ENCODE measurements at regions not wholly inside any gene's neighbourhood (a gene's known extent, or its start where the extent isn't known, plus 50 kb on each side); places are given as distances from the start of the nearest gene placed in this dataset.

GRCh38 chr15:31570591-31570990 is 244.0 kb downstream of the KLF13 start:
- peaks cover 8% of the 10 kb centered on the region for H3K36me3 Mint-ChIP-seq (ENCODE audit: low read depth)
- no peaks in the 10 kb centered on the region for H3K27me3 Mint-ChIP-seq (ENCODE audit: insufficient read depth)
- Histone ChIP-seq H3K36me3 (ENCODE audit: control insufficient read depth, insufficient read depth, low read length) (peaks cover 11% of the 10 kb centered on the region), H3K27me3 (ENCODE audit: control insufficient read depth, insufficient read depth, low read length, poor library complexity, severe bottlenecking) (no peaks in the 10 kb centered on the region), H3K9ac (ENCODE audit: extremely low read depth, low read length, poor library complexity, severe bottlenecking) (no peak overlapping the region), H3K4me1 (ENCODE audit: control insufficient read depth, insufficient read depth, low read length) (peaks cover under 1% of the 10 kb centered on the region), H3K9me3 (ENCODE audit: control insufficient read depth, low read length) (peaks cover 4% of the 10 kb centered on the region), H3K27ac (ENCODE audit: low read depth, low read length) (no peak overlapping the region), H3K4me3 (ENCODE audit: low read length) (no peak overlapping the region)
- H3K27ac Mint-ChIP-seq, result no peak overlapping the region
- H3K4me3 Mint-ChIP-seq, result no peak overlapping the region
- DNase-seq, result no peak
- peaks cover 3% of the 10 kb centered on the region for H3K4me1 Mint-ChIP-seq
- no peak for TF ChIP-seq CTCF (conservative IDR thresholded peaks at IDR 0.05)
- 92 to 96% methylated on average over 7 to 10 of the region's 11 CpGs for WGBS, 2 experiments (ENCODE audit: insufficient coverage in 1 of 2, insufficient read length in 1 of 2)
- H3K9me3 Mint-ChIP-seq, result peaks cover 17% of the 10 kb centered on the region

GRCh38 chr15:31571676-31572075 is 245.0 kb downstream of the KLF13 start:
- peaks cover 8% of the 10 kb centered on the region for H3K36me3 Mint-ChIP-seq (ENCODE audit: low read depth)
- H3K9me3 Mint-ChIP-seq, result peaks cover 27% of the 10 kb centered on the region
- peak; percentile 53 for TF ChIP-seq CTCF (conservative IDR thresholded peaks at IDR 0.05)
- 81 to 100% methylated on average over 1 to 3 of the region's 3 CpGs for WGBS, 2 experiments (ENCODE audit: insufficient coverage in 1 of 2, insufficient read length in 1 of 2)
- H3K4me1 Mint-ChIP-seq, result peaks cover 6% of the 10 kb centered on the region
- H3K9ac ChIP-seq (ENCODE audit: extremely low read depth, low read length, poor library complexity, severe bottlenecking), result no peak overlapping the region
- H3K4me3 Mint-ChIP-seq, result no peak overlapping the region
- peaks cover 4% of the 10 kb centered on the region for H3K9me3 ChIP-seq (ENCODE audit: control insufficient read depth, low read length)
- no peaks in the 10 kb centered on the region for H3K27me3 Mint-ChIP-seq (ENCODE audit: insufficient read depth)
- H3K27ac Mint-ChIP-seq, result no peak overlapping the region
- no peak for DNase-seq
- peaks cover 11% of the 10 kb centered on the region for H3K36me3 ChIP-seq (ENCODE audit: control insufficient read depth, insufficient read depth, low read length)
- no peak overlapping the region for H3K4me3 ChIP-seq (ENCODE audit: low read length)
- peaks cover 9% of the 10 kb centered on the region for H3K4me1 ChIP-seq (ENCODE audit: control insufficient read depth, insufficient read depth, low read length)
- H3K27ac ChIP-seq (ENCODE audit: low read depth, low read length), result no peak overlapping the region
- no peaks in the 10 kb centered on the region for H3K27me3 ChIP-seq (ENCODE audit: control insufficient read depth, insufficient read depth, low read length, poor library complexity, severe bottlenecking)

GRCh38 chr15:31573759-31574158 is 247.1 kb downstream of the KLF13 start:
- Histone ChIP-seq H3K4me1 (ENCODE audit: control insufficient read depth, insufficient read depth, low read length) (peaks cover 9% of the 10 kb centered on the region), H3K27me3 (ENCODE audit: control insufficient read depth, insufficient read depth, low read length, poor library complexity, severe bottlenecking) (no peaks in the 10 kb centered on the region), H3K36me3 (ENCODE audit: control insufficient read depth, insufficient read depth, low read length) (peaks cover 6% of the 10 kb centered on the region), H3K9ac (ENCODE audit: extremely low read depth, low read length, poor library complexity, severe bottlenecking) (no peak overlapping the region), H3K9me3 (ENCODE audit: control insufficient read depth, low read length) (peaks cover 3% of the 10 kb centered on the region), H3K4me3 (ENCODE audit: low read length) (no peak overlapping the region), H3K27ac (ENCODE audit: low read depth, low read length) (no peak overlapping the region)
- no peak for TF ChIP-seq CTCF (conservative IDR thresholded peaks at IDR 0.05)
- Mint-ChIP-seq H3K27ac (no peak overlapping the region), H3K27me3 (ENCODE audit: insufficient read depth) (no peaks in the 10 kb centered on the region), H3K4me3 (no peak overlapping the region), H3K36me3 (ENCODE audit: low read depth) (no peaks in the 10 kb centered on the region), H3K4me1 (peaks cover 11% of the 10 kb centered on the region), H3K9me3 (peaks cover 27% of the 10 kb centered on the region)
- 87% methylated on average over 2 of the region's 3 CpGs; no CpG with 5 or more reads in 1 of the 2 experiments for WGBS, 2 experiments (ENCODE audit: insufficient coverage in 1 of 2, insufficient read length in 1 of 2)
- DNase-seq, result no peak

All from endodermal cell (in vitro differentiated cells).